ENCODE measurements at regions not wholly inside any gene's neighbourhood (a gene's known extent, or its start where the extent isn't known, plus 50 kb on each side); places are given as distances from the start of the nearest gene placed in this dataset.

GRCh38 chr21:27633631-27634030 is 666.7 kb upstream of the ADAMTS5 start:
- no peaks in the 10 kb centered on the region for H3K4me1 ChIP-seq (ENCODE audit: control insufficient read depth in 1 of 2, insufficient read depth in 2 of 2, low read length in 2 of 2)
- no peak overlapping the region for H3K4me3 ChIP-seq (ENCODE audit: low read depth, low read length)
- no peak overlapping the region for H3K4me2 ChIP-seq (ENCODE audit: low read length)
- peak in 1 of 2 donors; percentile 32 for DNase-seq
- no peak overlapping the region for H4K8ac ChIP-seq (ENCODE audit: low read depth, low read length)
- no peaks in the 10 kb centered on the region for H3K9me3 ChIP-seq (ENCODE audit: insufficient read depth, low read depth, low read length)
- H3K27me3 ChIP-seq (ENCODE audit: insufficient read depth, low read length), result no peaks in the 10 kb centered on the region
- H2BK120ac ChIP-seq (ENCODE audit: insufficient read depth, low read length, poor library complexity), result no peak overlapping the region
- no peak overlapping the region for H2AK5ac ChIP-seq (ENCODE audit: low read length)
- H3K36me3 ChIP-seq (ENCODE audit: control insufficient read depth in 1 of 2, insufficient read depth in 2 of 2, low read length in 2 of 2), result no peaks in the 10 kb centered on the region
- no peaks in the 10 kb centered on the region for H3K79me1 ChIP-seq (ENCODE audit: low read length)
- H3K27ac ChIP-seq (ENCODE audit: low read depth, low read length), result no peak overlapping the region
- H3K79me2 ChIP-seq (ENCODE audit: control insufficient read depth, insufficient read depth, low read length, poor library complexity), result no peaks in the 10 kb centered on the region
- no peak overlapping the region for H3K4ac ChIP-seq (ENCODE audit: low read depth, low read length)
- no peak overlapping the region for H3K9ac ChIP-seq (ENCODE audit: low read length)
- no peak overlapping the region for H2BK5ac ChIP-seq (ENCODE audit: low read depth, low read length, poor library complexity)
- H2AFZ ChIP-seq (ENCODE audit: insufficient read depth, low read length, poor library complexity), result no peak overlapping the region
- WGBS (ENCODE audit: extremely low coverage, insufficient coverage, insufficient read length), result no CpG with 5 or more reads among the region's 3 CpGs
- no peak overlapping the region for H3K18ac ChIP-seq (ENCODE audit: low read length)
- H3K23ac ChIP-seq (ENCODE audit: low read length), result no peak overlapping the region
- no peak overlapping the region for H3K14ac ChIP-seq (ENCODE audit: low read length)
- H4K12ac ChIP-seq (ENCODE audit: low read depth, low read length), result no peak overlapping the region
- no peak overlapping the region for H2BK12ac ChIP-seq (ENCODE audit: low read length)
- H4K91ac ChIP-seq (ENCODE audit: low read depth, low read length), result no peak overlapping the region

- no peak overlapping the region for H2BK12ac ChIP-seq (ENCODE audit: low read length)
- no peaks in the 10 kb centered on the region for H3K36me3 ChIP-seq (ENCODE audit: control insufficient read depth in 1 of 2, insufficient read depth in 2 of 2, low read length in 2 of 2)
- no peak overlapping the region for H2AK5ac ChIP-seq (ENCODE audit: low read length)
- H3K27me3 ChIP-seq (ENCODE audit: insufficient read depth, low read length), result no peaks in the 10 kb centered on the region
- no peak overlapping the region for H4K91ac ChIP-seq (ENCODE audit: low read depth, low read length)
- H3K23ac ChIP-seq (ENCODE audit: low read length), result no peak overlapping the region
- H2AFZ ChIP-seq (ENCODE audit: insufficient read depth, low read length, poor library complexity), result no peak overlapping the region
- peak; percentile 24 to 54 for DNase-seq
- H4K8ac ChIP-seq (ENCODE audit: low read depth, low read length), result no peak overlapping the region
- no peaks in the 10 kb centered on the region for H3K79me2 ChIP-seq (ENCODE audit: control insufficient read depth, insufficient read depth, low read length, poor library complexity)
- no peaks in the 10 kb centered on the region for H3K4me1 ChIP-seq (ENCODE audit: control insufficient read depth in 1 of 2, insufficient read depth in 2 of 2, low read length in 2 of 2)
- no peak overlapping the region for H2BK120ac ChIP-seq (ENCODE audit: insufficient read depth, low read length, poor library complexity)
- H3K9ac ChIP-seq (ENCODE audit: low read length), result no peak overlapping the region
- H3K9me3 ChIP-seq (ENCODE audit: insufficient read depth, low read depth, low read length), result no peaks in the 10 kb centered on the region
- no peak overlapping the region for H3K27ac ChIP-seq (ENCODE audit: low read depth, low read length)
- no peak overlapping the region for H3K14ac ChIP-seq (ENCODE audit: low read length)
- H3K79me1 ChIP-seq (ENCODE audit: low read length), result no peaks in the 10 kb centered on the region
- H2BK5ac ChIP-seq (ENCODE audit: low read depth, low read length, poor library complexity), result no peak overlapping the region
- H4K12ac ChIP-seq (ENCODE audit: low read depth, low read length), result no peak overlapping the region
- no CpG with 5 or more reads among the region's 1 CpG for whole genome bisulfite sequencing (ENCODE audit: extremely low coverage, insufficient coverage, insufficient read length)
- H3K4ac ChIP-seq (ENCODE audit: low read depth, low read length), result no peak overlapping the region
- no peak overlapping the region for H3K18ac ChIP-seq (ENCODE audit: low read length)
- no peak overlapping the region for H3K4me2 ChIP-seq (ENCODE audit: low read length)
- H3K4me3 ChIP-seq (ENCODE audit: low read depth, low read length), result no peak overlapping the region
Measured at GRCh38 chr21:27631471-27631870, 664.6 kb upstream of the ADAMTS5 start.

- Histone ChIP-seq H3K27ac (ENCODE audit: low read depth, low read length) (no peak overlapping the region), H3K9me3 (ENCODE audit: insufficient read depth, low read depth, low read length) (no peaks in the 10 kb centered on the region), H4K12ac (ENCODE audit: low read depth, low read length) (no peak overlapping the region), H3K4me3 (ENCODE audit: low read depth, low read length) (no peak overlapping the region), H3K23ac (ENCODE audit: low read length) (no peak overlapping the region), H3K79me2 (ENCODE audit: control insufficient read depth, insufficient read depth, low read length, poor library complexity) (no peaks in the 10 kb centered on the region), H3K9ac (ENCODE audit: low read length) (no peak overlapping the region), H3K36me3 (ENCODE audit: control insufficient read depth in 1 of 2, insufficient read depth in 2 of 2, low read length in 2 of 2) (no peaks in the 10 kb centered on the region), H4K8ac (ENCODE audit: low read depth, low read length) (no peak overlapping the region), H4K91ac (ENCODE audit: low read depth, low read length) (no peak overlapping the region), H2BK120ac (ENCODE audit: insufficient read depth, low read length, poor library complexity) (no peak overlapping the region), H3K4me1 (ENCODE audit: control insufficient read depth in 1 of 2, insufficient read depth in 2 of 2, low read length in 2 of 2) (no peaks in the 10 kb centered on the region), H2BK5ac (ENCODE audit: low read depth, low read length, poor library complexity) (no peak overlapping the region), H2AK5ac (ENCODE audit: low read length) (no peak overlapping the region), H3K27me3 (ENCODE audit: insufficient read depth, low read length) (no peaks in the 10 kb centered on the region), H3K18ac (ENCODE audit: low read length) (no peak overlapping the region), H2AFZ (ENCODE audit: insufficient read depth, low read length, poor library complexity) (no peak overlapping the region), H3K79me1 (ENCODE audit: low read length) (no peaks in the 10 kb centered on the region), H3K4me2 (ENCODE audit: low read length) (no peak overlapping the region), H2BK12ac (ENCODE audit: low read length) (no peak overlapping the region), H3K4ac (ENCODE audit: low read depth, low read length) (no peak overlapping the region), H3K14ac (ENCODE audit: low read length) (no peak overlapping the region)
- WGBS (ENCODE audit: extremely low coverage, insufficient coverage, insufficient read length), result no CpG with 5 or more reads among the region's 1 CpG
- DNase-seq, result no peak
Measured at GRCh38 chr21:27622631-27623030, 655.7 kb upstream of the ADAMTS5 start.

- H2AFZ ChIP-seq (ENCODE audit: insufficient read depth, low read length, poor library complexity), result no peak overlapping the region
- H3K4me3 ChIP-seq (ENCODE audit: low read depth, low read length), result no peak overlapping the region
- H4K8ac ChIP-seq (ENCODE audit: low read depth, low read length), result no peak overlapping the region
- no peak overlapping the region for H2BK5ac ChIP-seq (ENCODE audit: low read depth, low read length, poor library complexity)
- H2AK5ac ChIP-seq (ENCODE audit: low read length), result no peak overlapping the region
- H3K27ac ChIP-seq (ENCODE audit: low read depth, low read length), result no peak overlapping the region
- DNase-seq, result no peak
- no peaks in the 10 kb centered on the region for H3K79me2 ChIP-seq (ENCODE audit: control insufficient read depth, insufficient read depth, low read length, poor library complexity)
- H3K9me3 ChIP-seq (ENCODE audit: insufficient read depth, low read depth, low read length), result no peaks in the 10 kb centered on the region
- no peak overlapping the region for H2BK120ac ChIP-seq (ENCODE audit: insufficient read depth, low read length, poor library complexity)
- H3K9ac ChIP-seq (ENCODE audit: low read length), result no peak overlapping the region
- no peaks in the 10 kb centered on the region for H3K4me1 ChIP-seq (ENCODE audit: control insufficient read depth in 1 of 2, insufficient read depth in 2 of 2, low read length in 2 of 2)
- no peak overlapping the region for H4K12ac ChIP-seq (ENCODE audit: low read depth, low read length)
- H3K4ac ChIP-seq (ENCODE audit: low read depth, low read length), result no peak overlapping the region
- no peak overlapping the region for H3K23ac ChIP-seq (ENCODE audit: low read length)
- no peak overlapping the region for H3K18ac ChIP-seq (ENCODE audit: low read length)
- H3K36me3 ChIP-seq (ENCODE audit: control insufficient read depth in 1 of 2, insufficient read depth in 2 of 2, low read length in 2 of 2), result no peaks in the 10 kb centered on the region
- no peaks in the 10 kb centered on the region for H3K27me3 ChIP-seq (ENCODE audit: insufficient read depth, low read length)
- no peaks in the 10 kb centered on the region for H3K79me1 ChIP-seq (ENCODE audit: low read length)
- no peak overlapping the region for H3K14ac ChIP-seq (ENCODE audit: low read length)
- H3K4me2 ChIP-seq (ENCODE audit: low read length), result no peak overlapping the region
- H4K91ac ChIP-seq (ENCODE audit: low read depth, low read length), result no peak overlapping the region
- WGBS (ENCODE audit: extremely low coverage, insufficient coverage, insufficient read length), result no CpG with 5 or more reads among the region's 2 CpGs
- H2BK12ac ChIP-seq (ENCODE audit: low read length), result no peak overlapping the region
Measured at GRCh38 chr21:27614231-27614630, 647.3 kb upstream of the ADAMTS5 start.
